Activated B cell treated with CpG ODN at 0.5 μM for 24 hours (primary cell): ENCODE measurements at regions not wholly inside any gene's neighbourhood (a gene's known extent, or its start where the extent isn't known, plus 50 kb on each side); places are given as distances from the start of the nearest gene placed in this dataset.

Source experiments
- ATAC-seq: fragments of 200-7000 bp; cut with Tn5 transposase; one replicate; pipeline ENCODE4 v1.10.0; 2021; ENCODE audit warnings: low read depth, mild to moderate bottlenecking, moderate library complexity
- CTCF ChIA-PET: fragments of 350-600 bp; sonication (Branson Sonifier 250); formaldehyde crosslinking; loops from one replicate; lab custom pipeline; 2021; ENCODE audit warnings: antibody characterized with exemption; lab: Charles Lee
- POLR2A ChIA-PET: fragments of 350-600 bp; sonication (Branson Sonifier 250); formaldehyde crosslinking; loops from one replicate; lab custom pipeline; 2021; ENCODE audit warnings: antibody characterized with exemption; lab: Charles Lee
- DNase-seq: peaks from one replicate; pipeline ENCODE4 v3.0.0; 2022
- H3K27ac Mint-ChIP-seq: one replicate; pipeline ENCODE4 v1.8.0; 2020; ENCODE audit warnings: mixed read lengths
- H3K27me3 Mint-ChIP-seq: one replicate; pipeline ENCODE4 v1.8.0; 2021; ENCODE audit warnings: mixed read lengths
- H3K36me3 Mint-ChIP-seq: one replicate; pipeline ENCODE4 v1.8.0; 2021; ENCODE audit warnings: low read depth, mixed read lengths
- H3K4me1 Mint-ChIP-seq: one replicate; pipeline ENCODE4 v1.8.0; 2021; ENCODE audit warnings: mixed read lengths
- H3K4me3 Mint-ChIP-seq: one replicate; pipeline ENCODE4 v1.8.0; 2020; ENCODE audit warnings: mild to moderate bottlenecking, mixed read lengths
- H3K9me3 Mint-ChIP-seq: one replicate; pipeline ENCODE4 v1.8.0; 2020; ENCODE audit warnings: mixed read lengths
- CTCF ChIP-seq: fragments of 200-600 bp; IDR thresholded peaks from one replicate; pipeline ENCODE4 v1.8.0; 2022; ENCODE audit warnings: antibody characterized with exemption, mild to moderate bottlenecking
- intact Hi-C: fragments of 100-400 bp; cut with micrococcal nuclease; formaldehyde crosslinking; loops from one replicate; pipeline ENCODE4 v1.15.1; 2024

GRCh38 chr1:90127288-90127953 lies 132.5 kb downstream of the ZNF326 start:
- Mint-ChIP-seq H3K4me1 (no peaks in the 10 kb centered on the region), H3K27ac (no peak overlapping the region), H3K36me3 (no peaks in the 10 kb centered on the region), H3K4me3 (no peak overlapping the region), H3K27me3 (peaks cover 7% of the 10 kb centered on the region), H3K9me3 (no peaks in the 10 kb centered on the region)
- ChIA-PET POLR2A (no interaction called here), CTCF (no interaction called here)
- ATAC-seq (no peak), DNase-seq (no peak)
- intact Hi-C loops, result no loop called here
- TF ChIP-seq CTCF, result no peak

DNA sequence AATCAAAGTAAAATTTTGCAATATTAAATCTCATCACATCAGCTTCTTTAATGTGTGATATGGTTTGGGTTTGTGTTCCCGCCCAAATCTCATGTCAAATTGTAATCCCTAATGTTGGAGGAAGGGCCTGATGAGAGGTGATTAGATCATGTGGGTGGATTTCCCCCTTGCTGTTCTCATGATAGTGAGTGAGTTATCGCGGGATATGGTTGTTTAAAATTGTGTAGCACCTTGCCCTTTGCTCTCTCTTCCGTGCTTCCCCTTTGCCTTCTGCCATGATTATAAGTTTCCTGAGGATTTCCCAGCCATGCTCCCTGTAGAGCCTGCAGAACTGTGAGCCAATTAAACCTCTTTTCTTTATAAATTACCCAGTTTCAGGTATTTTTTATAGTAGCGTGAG lies 131.9 kb downstream of the ZNF326 start:
- ATAC-seq (no peak), DNase-seq (no peak)
- intact Hi-C loops, result no loop called here
- ChIA-PET CTCF (no interaction called here), POLR2A (no interaction called here)
- Mint-ChIP-seq H3K27me3 (peaks cover 7% of the 10 kb centered on the region), H3K4me1 (no peaks in the 10 kb centered on the region), H3K4me3 (no peak overlapping the region), H3K27ac (no peak overlapping the region), H3K9me3 (no peaks in the 10 kb centered on the region), H3K36me3 (no peaks in the 10 kb centered on the region)
- TF ChIP-seq CTCF, result no peak

DNA sequence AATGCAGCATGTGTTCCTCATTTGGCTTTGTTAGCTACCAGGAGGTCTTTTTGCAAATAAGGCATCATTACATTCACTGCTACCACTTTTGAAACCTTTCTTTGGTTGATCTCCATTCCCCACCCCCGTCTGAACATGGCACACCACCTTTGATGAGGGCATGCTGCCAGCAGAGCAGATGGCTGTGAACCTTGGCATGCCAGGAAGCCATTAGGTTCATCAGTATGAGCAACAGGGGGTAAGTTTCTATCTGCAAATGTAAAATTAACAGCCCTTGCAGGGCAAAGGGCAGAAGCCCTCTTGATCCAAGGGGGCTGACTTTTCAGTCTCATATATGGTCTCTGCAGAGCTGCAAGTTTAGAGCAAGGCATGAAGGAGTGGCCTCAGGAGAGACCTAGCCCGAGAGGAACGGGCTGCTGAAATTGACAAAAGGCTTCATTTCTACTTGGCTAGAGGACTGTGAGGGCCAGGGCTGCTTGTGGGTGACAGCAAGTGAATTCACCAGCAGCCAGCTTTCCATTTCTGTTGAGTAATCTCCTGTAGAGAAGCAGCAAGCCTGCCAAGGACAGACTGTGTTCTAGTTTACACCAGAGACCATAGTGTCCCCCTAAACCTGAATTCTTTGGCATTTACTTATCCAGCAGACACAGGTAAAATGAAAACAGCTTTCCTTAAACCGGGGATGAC lies 127.9 kb downstream of the ZNF326 start:
- no peak for TF ChIP-seq CTCF
- no peaks in the 10 kb centered on the region for H3K4me1 Mint-ChIP-seq
- ATAC-seq, result no peak
- no peak overlapping the region for H3K4me3 Mint-ChIP-seq
- POLR2A ChIA-PET, result no interaction called here
- CTCF ChIA-PET, result no interaction called here
- H3K27me3 Mint-ChIP-seq, result peaks cover 2% of the 10 kb centered on the region
- intact Hi-C loops, result no loop called here
- H3K36me3 Mint-ChIP-seq, result no peaks in the 10 kb centered on the region
- no peak for DNase-seq
- peaks cover 9% of the 10 kb centered on the region for H3K9me3 Mint-ChIP-seq
- no peak overlapping the region for H3K27ac Mint-ChIP-seq

DNA sequence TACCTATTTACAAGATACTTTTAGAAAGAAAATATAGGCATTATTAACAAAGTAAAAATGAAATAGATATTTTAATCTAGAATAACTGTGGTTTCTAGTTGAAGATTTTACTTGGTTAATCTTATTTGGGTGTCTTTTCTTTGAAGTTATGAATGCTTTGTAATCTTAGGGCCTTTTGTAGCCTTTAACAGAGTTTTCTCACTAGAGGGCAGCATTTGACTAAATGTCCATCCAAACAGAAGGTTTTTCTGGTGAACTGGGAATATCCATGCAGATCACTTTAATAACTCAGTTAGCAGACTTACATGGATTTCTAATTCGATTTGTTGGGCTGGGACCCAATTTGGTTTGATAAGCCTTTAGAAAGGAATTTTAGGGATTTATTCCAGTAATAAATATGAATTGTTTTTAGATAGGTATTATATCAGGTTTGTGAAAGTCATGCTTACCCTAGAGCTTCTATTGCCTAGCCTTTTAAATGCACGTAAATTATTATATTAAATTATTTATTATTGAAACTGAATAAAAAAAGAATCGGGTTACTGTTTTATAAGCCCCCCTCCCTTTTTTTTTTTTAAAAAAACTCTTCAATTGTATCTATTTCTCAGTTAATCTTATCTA lies 119.7 kb downstream of the ZNF326 start:
- no peak for DNase-seq
- ChIA-PET CTCF (interaction anchor here (1.2 kb wide), 1 partner anchor 1050 kb away, joined by 3 read pairs; no protein-coding TSS in a partner anchor), POLR2A (no interaction called here)

More for the DNA sequence above, 119.7 kb downstream of the ZNF326 start:
- Mint-ChIP-seq H3K27me3 (peaks cover 16% of the 10 kb centered on the region), H3K4me1 (no peaks in the 10 kb centered on the region), H3K27ac (no peak overlapping the region), H3K4me3 (no peak overlapping the region), H3K36me3 (no peaks in the 10 kb centered on the region), H3K9me3 (peaks cover under 1% of the 10 kb centered on the region)
- intact Hi-C loops, result loop anchor here (10.0 kb wide), 2 partner anchors 850 to 1170 kb away; no protein-coding TSS in a partner anchor
- TF ChIP-seq CTCF, result no peak
- ATAC-seq, result no peak
